ENCODE measurements at regions not wholly inside any gene's neighbourhood (a gene's known extent, or its start where the extent isn't known, plus 50 kb on each side); places are given as distances from the start of the nearest gene placed in this dataset.

DNA sequence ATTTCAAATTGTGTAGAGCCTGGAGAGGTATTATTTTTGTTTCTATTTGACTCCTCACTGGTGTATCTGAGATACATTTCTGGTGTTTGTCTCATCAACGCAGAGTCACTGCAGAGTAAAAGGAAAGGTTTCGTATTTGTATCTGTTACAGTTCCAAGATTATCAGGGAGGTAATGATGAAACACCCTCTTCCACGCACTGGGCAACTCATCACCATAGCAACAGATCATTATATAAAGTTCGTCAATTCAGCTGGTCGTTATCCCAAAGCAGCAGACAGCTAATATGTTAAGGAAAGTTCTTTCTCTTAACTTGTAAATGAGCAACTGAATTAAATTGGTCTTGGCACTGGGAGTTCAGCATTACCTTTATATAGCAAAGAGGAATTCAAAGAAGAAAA, 513.5 kb downstream of the MTRR start:
- Histone ChIP-seq H2AFZ (ENCODE audit: low read length) (no peak overlapping the region), H3K36me3 (ENCODE audit: control insufficient read depth, insufficient read depth, low read length) (no peaks in the 10 kb centered on the region), H3K9me3 (ENCODE audit: control insufficient read depth, insufficient read depth, low read depth, low read length) (no peaks in the 10 kb centered on the region), H3K27ac (ENCODE audit: insufficient read depth, low read length) (no peak overlapping the region), H4K20me1 (ENCODE audit: control insufficient read depth, extremely low read depth, insufficient read depth, low read length) (no peaks in the 10 kb centered on the region), H3K27me3 (ENCODE audit: control insufficient read depth, insufficient read depth, low read length) (no peaks in the 10 kb centered on the region), H3K4me2 (ENCODE audit: extremely low read depth, insufficient read depth, low read length) (no peak overlapping the region), H3K4me1 (ENCODE audit: control insufficient read depth, extremely low read depth, insufficient read depth, low read length) (no peaks in the 10 kb centered on the region), H3K79me2 (ENCODE audit: control insufficient read depth, insufficient read depth, low read length) (no peaks in the 10 kb centered on the region), H3K9ac (ENCODE audit: insufficient read depth, low read length) (no peak overlapping the region), H3K4me3 (replicated peaks in 1 of 4; ENCODE audit: control extremely low read depth in 1 of 4, insufficient read depth in 1 of 4, low read depth in 3 of 4, low read length in 4 of 4) (no peak overlapping the region)
- no peak for DNase-seq (ENCODE audit: low read depth in 2 of 2)
- TF ChIP-seq EZH2 (IDR thresholded peaks at IDR 0.05; ENCODE audit: low read length, missing control alignments) (no peak), CTCF (conservative IDR thresholded peaks at IDR 0.05 in 1 of 2, IDR thresholded peaks at IDR 0.05 in 1 of 2; ENCODE audit: low read depth in 1 of 2, low read length in 2 of 2) (no peak)

- H3K4me1 ChIP-seq (ENCODE audit: control insufficient read depth, extremely low read depth, insufficient read depth, low read length), result no peaks in the 10 kb centered on the region
- no peak overlapping the region for H3K9ac ChIP-seq (ENCODE audit: insufficient read depth, low read length)
- no peaks in the 10 kb centered on the region for H3K79me2 ChIP-seq (ENCODE audit: control insufficient read depth, insufficient read depth, low read length)
- no peaks in the 10 kb centered on the region for H4K20me1 ChIP-seq (ENCODE audit: control insufficient read depth, extremely low read depth, insufficient read depth, low read length)
- no peak overlapping the region for H3K4me3 ChIP-seq (replicated peaks in 1 of 4; ENCODE audit: control extremely low read depth in 1 of 4, insufficient read depth in 1 of 4, low read depth in 3 of 4, low read length in 4 of 4)
- H3K27ac ChIP-seq (ENCODE audit: insufficient read depth, low read length), result no peak overlapping the region
- H3K27me3 ChIP-seq (ENCODE audit: control insufficient read depth, insufficient read depth, low read length), result no peaks in the 10 kb centered on the region
- peak in 1 of 2 donors; percentile 23 for DNase-seq (ENCODE audit: low read depth in 2 of 2)
- H3K36me3 ChIP-seq (ENCODE audit: control insufficient read depth, insufficient read depth, low read length), result no peaks in the 10 kb centered on the region
- TF ChIP-seq CTCF (conservative IDR thresholded peaks at IDR 0.05 in 1 of 2, IDR thresholded peaks at IDR 0.05 in 1 of 2; ENCODE audit: low read depth in 1 of 2, low read length in 2 of 2), result no peak
- TF ChIP-seq EZH2 (IDR thresholded peaks at IDR 0.05; ENCODE audit: low read length, missing control alignments), result no peak
- no peak overlapping the region for H2AFZ ChIP-seq (ENCODE audit: low read length)
- no peaks in the 10 kb centered on the region for H3K9me3 ChIP-seq (ENCODE audit: control insufficient read depth, insufficient read depth, low read depth, low read length)
- H3K4me2 ChIP-seq (ENCODE audit: extremely low read depth, insufficient read depth, low read length), result no peak overlapping the region
Observed at GRCh38 chr5:8383616-8384015, 514.7 kb downstream of the MTRR start.

GRCh38 chr5:8386719-8387288, 517.9 kb downstream of the MTRR start:
- H3K9ac ChIP-seq (ENCODE audit: insufficient read depth, low read length), result no peak overlapping the region
- H3K79me2 ChIP-seq (ENCODE audit: control insufficient read depth, insufficient read depth, low read length), result no peaks in the 10 kb centered on the region
- H3K4me1 ChIP-seq (ENCODE audit: control insufficient read depth, extremely low read depth, insufficient read depth, low read length), result no peaks in the 10 kb centered on the region
- DNase-seq (ENCODE audit: low read depth in 2 of 2), result no peak
- no peak overlapping the region for H3K4me2 ChIP-seq (ENCODE audit: extremely low read depth, insufficient read depth, low read length)
- H3K4me3 ChIP-seq (replicated peaks in 1 of 4; ENCODE audit: control extremely low read depth in 1 of 4, insufficient read depth in 1 of 4, low read depth in 3 of 4, low read length in 4 of 4), result no peak overlapping the region
- no peaks in the 10 kb centered on the region for H4K20me1 ChIP-seq (ENCODE audit: control insufficient read depth, extremely low read depth, insufficient read depth, low read length)
- no peaks in the 10 kb centered on the region for H3K9me3 ChIP-seq (ENCODE audit: control insufficient read depth, insufficient read depth, low read depth, low read length)
- H3K27me3 ChIP-seq (ENCODE audit: control insufficient read depth, insufficient read depth, low read length), result no peaks in the 10 kb centered on the region
- no peak overlapping the region for H2AFZ ChIP-seq (ENCODE audit: low read length)
- no peak overlapping the region for H3K27ac ChIP-seq (ENCODE audit: insufficient read depth, low read length)
- no peaks in the 10 kb centered on the region for H3K36me3 ChIP-seq (ENCODE audit: control insufficient read depth, insufficient read depth, low read length)
- no peak for TF ChIP-seq CTCF (conservative IDR thresholded peaks at IDR 0.05 in 1 of 2, IDR thresholded peaks at IDR 0.05 in 1 of 2; ENCODE audit: low read depth in 1 of 2, low read length in 2 of 2)
- no peak for TF ChIP-seq EZH2 (IDR thresholded peaks at IDR 0.05; ENCODE audit: low read length, missing control alignments)

Measured in fibroblast of lung (primary cell).